Cardiac fibroblast (primary cell): ENCODE measurements at regions not wholly inside any gene's neighbourhood (a gene's known extent, or its start where the extent isn't known, plus 50 kb on each side); places are given as distances from the start of the nearest gene placed in this dataset.
"Not testable (repeated sequence)": the region's sequence is repeated elsewhere in the genome, so short reads cannot be mapped to it uniquely, and the experiment has no call there.

Experiments used
- DNase-seq, 2 donors: peaks; one replicate each; pipeline versions ENCODE4 v3.0.0 to v3.0.0-alpha.2; 2010; ENCODE audit warnings: low read depth in 2 of 2
- H3K4me3 ChIP-seq, 2 donors: replicated peaks in 1 of 2; 1 replicate in 1 of 2; 2 replicates in 1 of 2; pipeline ENCODE4 v1.5.1; 2011; ENCODE audit warnings: low read depth in 2 of 2, low read length in 2 of 2, mild to moderate bottlenecking in 2 of 2, moderate library complexity in 1 of 2
- TF ChIP-seq, protein P1 (sequence below): IDR thresholded peaks from one replicate; pipeline ENCODE4 v1.5.1; 2011; ENCODE audit warnings: low read depth, mild to moderate bottlenecking, low read length, inconsistent platforms

DNA sequence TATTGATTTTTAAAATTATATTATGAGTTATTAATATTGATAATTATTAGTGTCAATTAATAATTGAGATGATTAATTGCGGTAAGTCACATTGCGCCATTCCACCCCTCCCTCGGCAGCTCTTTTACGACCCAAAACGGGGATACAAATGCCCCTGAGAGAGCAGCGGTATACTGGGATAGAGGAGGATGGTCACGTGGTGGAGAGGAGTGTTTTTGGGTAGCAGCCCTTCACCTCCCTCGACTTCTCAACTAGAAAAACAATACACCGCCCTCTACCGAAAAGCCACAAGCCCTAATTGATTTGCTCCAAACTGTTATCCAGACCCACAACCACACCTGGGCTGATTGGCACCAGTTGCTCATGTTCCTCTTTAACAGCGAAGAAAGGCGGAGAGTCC, 71.0 kb downstream of the DAPL1 start:
- H3K4me3 ChIP-seq, DNase-seq: not testable (repeated sequence)

- not testable (repeated sequence) for DNase-seq, H3K4me3 ChIP-seq
Observed at GRCh38 chr2:158867531-158868191, 72.5 kb downstream of the DAPL1 start.

- not testable (repeated sequence) for H3K4me3 ChIP-seq, DNase-seq
Observed at GRCh38 chr2:158868386-158868785, 73.3 kb downstream of the DAPL1 start.

- not testable (repeated sequence) for H3K4me3 ChIP-seq, DNase-seq
Observed at GRCh38 chr2:158869122-158869521, 74.0 kb downstream of the DAPL1 start.

GRCh38 chr2:158869609-158870008, 74.5 kb downstream of the DAPL1 start:
- H3K4me3 ChIP-seq, DNase-seq: not testable (repeated sequence)

DNA sequence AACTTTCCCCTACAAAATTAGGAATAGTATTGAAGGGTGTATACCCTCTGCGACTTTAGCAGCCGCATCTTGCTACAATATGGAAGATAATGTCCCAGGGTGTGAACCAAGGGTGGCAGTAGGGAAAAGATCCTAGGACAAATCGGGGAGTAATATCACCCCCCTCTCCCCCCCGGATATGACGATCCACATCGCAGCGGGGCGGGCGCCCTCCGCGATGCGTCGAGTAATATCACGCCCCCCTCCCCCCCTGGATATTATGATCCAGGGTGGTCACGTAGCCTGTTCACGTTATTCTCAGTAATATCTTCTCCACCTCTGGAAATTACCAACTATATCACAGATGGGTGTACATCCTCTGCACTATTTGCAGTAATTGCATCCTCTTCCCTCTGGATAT, 82.9 kb downstream of the DAPL1 start:
- TF ChIP-seq, protein P1, sequence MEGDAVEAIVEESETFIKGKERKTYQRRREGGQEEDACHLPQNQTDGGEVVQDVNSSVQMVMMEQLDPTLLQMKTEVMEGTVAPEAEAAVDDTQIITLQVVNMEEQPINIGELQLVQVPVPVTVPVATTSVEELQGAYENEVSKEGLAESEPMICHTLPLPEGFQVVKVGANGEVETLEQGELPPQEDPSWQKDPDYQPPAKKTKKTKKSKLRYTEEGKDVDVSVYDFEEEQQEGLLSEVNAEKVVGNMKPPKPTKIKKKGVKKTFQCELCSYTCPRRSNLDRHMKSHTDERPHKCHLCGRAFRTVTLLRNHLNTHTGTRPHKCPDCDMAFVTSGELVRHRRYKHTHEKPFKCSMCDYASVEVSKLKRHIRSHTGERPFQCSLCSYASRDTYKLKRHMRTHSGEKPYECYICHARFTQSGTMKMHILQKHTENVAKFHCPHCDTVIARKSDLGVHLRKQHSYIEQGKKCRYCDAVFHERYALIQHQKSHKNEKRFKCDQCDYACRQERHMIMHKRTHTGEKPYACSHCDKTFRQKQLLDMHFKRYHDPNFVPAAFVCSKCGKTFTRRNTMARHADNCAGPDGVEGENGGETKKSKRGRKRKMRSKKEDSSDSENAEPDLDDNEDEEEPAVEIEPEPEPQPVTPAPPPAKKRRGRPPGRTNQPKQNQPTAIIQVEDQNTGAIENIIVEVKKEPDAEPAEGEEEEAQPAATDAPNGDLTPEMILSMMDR: no peak
- no peak for DNase-seq
- H3K4me3 ChIP-seq: no peak overlapping the region

- TF ChIP-seq, protein P1: no peak
- no peak overlapping the region for H3K4me3 ChIP-seq
- no peak for DNase-seq
Observed at GRCh38 chr2:158879229-158879903, 84.2 kb downstream of the DAPL1 start.

- DNase-seq: no peak
- TF ChIP-seq, protein P1: no peak
- no peak overlapping the region for H3K4me3 ChIP-seq
Observed at GRCh38 chr2:158882297-158882696, 86.1 kb upstream of the TANC1 start.

- not testable (repeated sequence) for H3K4me3 ChIP-seq, DNase-seq
Observed at GRCh38 chr2:158884552-158884951, 83.9 kb upstream of the TANC1 start.

DNA sequence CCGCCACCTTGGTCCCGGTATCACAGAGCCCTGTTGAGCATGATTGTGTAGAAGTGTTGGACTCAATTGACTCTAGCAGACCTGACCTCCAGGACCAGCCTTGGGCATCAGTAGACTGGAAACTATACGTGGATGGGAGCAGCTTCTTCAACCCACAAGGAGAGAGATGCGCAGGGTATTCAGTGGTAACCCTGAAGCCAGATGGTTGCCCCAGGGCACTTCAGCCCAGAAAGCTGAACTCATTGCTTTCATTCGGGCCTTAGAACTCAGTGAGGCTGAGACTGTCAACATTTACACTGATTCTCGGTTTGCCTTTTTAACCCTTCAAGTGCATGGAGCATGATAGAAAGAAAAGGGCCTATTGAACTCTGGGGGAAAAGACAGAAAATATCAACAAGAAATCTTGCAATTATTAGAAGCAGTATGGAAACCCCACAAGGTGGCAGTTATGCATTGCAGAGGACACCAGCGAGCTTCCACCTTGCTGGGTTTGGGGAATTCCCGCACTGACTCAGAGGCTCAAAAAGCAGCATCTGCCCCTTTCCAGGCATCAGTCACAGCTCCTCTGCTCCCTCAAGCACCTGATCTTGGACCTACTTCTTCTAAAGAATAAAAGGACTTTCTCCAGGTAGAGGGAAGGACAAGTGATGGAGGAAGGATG, 83.3 kb upstream of the TANC1 start:
- not testable (repeated sequence) for H3K4me3 ChIP-seq
- peak in 1 of 2 donors; percentile 20 for DNase-seq

DNA sequence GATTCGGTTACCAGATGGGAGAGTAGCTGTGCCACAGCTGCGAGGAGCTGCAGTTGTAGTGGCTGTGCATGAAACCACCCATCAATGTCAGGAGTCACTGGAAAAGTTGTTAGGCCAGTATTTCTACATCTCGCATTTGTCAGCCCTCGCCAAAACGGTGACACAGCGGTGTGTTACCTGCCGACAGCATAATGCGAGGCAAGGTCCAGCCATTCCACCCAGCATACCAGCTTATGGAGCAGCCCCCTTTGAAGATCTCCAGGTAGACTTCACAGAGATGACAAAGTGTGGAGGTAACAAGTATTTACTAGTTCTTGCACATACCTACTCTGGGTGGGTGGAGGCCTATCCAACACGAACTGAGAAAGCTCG, 82.8 kb upstream of the TANC1 start:
- not testable (repeated sequence) for DNase-seq, H3K4me3 ChIP-seq
